ENCODE measurements at regions not wholly inside any gene's neighbourhood (a gene's known extent, or its start where the extent isn't known, plus 50 kb on each side); places are given as distances from the start of the nearest gene placed in this dataset.

GRCh38 chr15:94587113-94587512, 355.8 kb downstream of the MCTP2 start:
- Histone ChIP-seq H3K27ac (no peak overlapping the region), H3K36me3 (no peaks in the 10 kb centered on the region)

GRCh38 chr15:94588993-94589392, 357.6 kb downstream of the MCTP2 start:
- no peaks in the 10 kb centered on the region for H3K27me3 ChIP-seq
- TF ChIP-seq CTCF (IDR thresholded peaks at IDR 0.05) (no peak), POLR2A (IDR thresholded peaks at IDR 0.05) (no peak), POLR2AphosphoS5 (IDR thresholded peaks at IDR 0.05) (no peak), EP300 (IDR thresholded peaks at IDR 0.05) (no peak)
- no peaks in the 10 kb centered on the region for H3K36me3 ChIP-seq
- DNase-seq: no peak
- WGBS, 2 donors: 82 to 84% methylated on average over 4 of the region's 4 CpGs
- H3K27ac ChIP-seq: no peak overlapping the region
- intact Hi-C loops (cut with DNase I): no loop called here
- H3K4me1 ChIP-seq: no peaks in the 10 kb centered on the region
- no peaks in the 10 kb centered on the region for H3K9me3 ChIP-seq
- no peak overlapping the region for H3K4me3 ChIP-seq

More at GRCh38 chr15:94587113-94587512, 355.8 kb downstream of the MCTP2 start:
- Histone ChIP-seq H3K4me1 (no peaks in the 10 kb centered on the region), H3K4me3 (no peak overlapping the region), H3K27me3 (no peaks in the 10 kb centered on the region), H3K9me3 (no peaks in the 10 kb centered on the region)
- intact Hi-C loops (cut with DNase I): no loop called here
- DNase-seq: no peak
- no peak for TF ChIP-seq POLR2AphosphoS5 (IDR thresholded peaks at IDR 0.05)
- TF ChIP-seq EP300 (IDR thresholded peaks at IDR 0.05): no peak
- TF ChIP-seq POLR2A (IDR thresholded peaks at IDR 0.05): no peak
- TF ChIP-seq CTCF (IDR thresholded peaks at IDR 0.05): no peak
- 69 to 75% methylated on average over 2 of the region's 2 CpGs for WGBS, 2 donors

- Histone ChIP-seq H3K4me3 (no peak overlapping the region), H3K27ac (no peak overlapping the region), H3K9me3 (no peaks in the 10 kb centered on the region), H3K36me3 (no peaks in the 10 kb centered on the region), H3K4me1 (no peaks in the 10 kb centered on the region), H3K27me3 (no peaks in the 10 kb centered on the region)
- DNase-seq: no peak
- TF ChIP-seq CTCF (IDR thresholded peaks at IDR 0.05) (no peak), POLR2AphosphoS5 (IDR thresholded peaks at IDR 0.05) (no peak), EP300 (IDR thresholded peaks at IDR 0.05) (no peak), POLR2A (IDR thresholded peaks at IDR 0.05) (no peak)
- intact Hi-C loops (cut with DNase I): no loop called here
Observed at GRCh38 chr15:94592495-94592894, 361.1 kb downstream of the MCTP2 start.

- Histone ChIP-seq H3K36me3 (no peaks in the 10 kb centered on the region), H3K27me3 (no peaks in the 10 kb centered on the region), H3K9me3 (no peaks in the 10 kb centered on the region), H3K4me1 (no peaks in the 10 kb centered on the region), H3K27ac (no peak overlapping the region), H3K4me3 (no peak overlapping the region)
- TF ChIP-seq CTCF (IDR thresholded peaks at IDR 0.05) (no peak), POLR2A (IDR thresholded peaks at IDR 0.05) (no peak), EP300 (IDR thresholded peaks at IDR 0.05) (no peak), POLR2AphosphoS5 (IDR thresholded peaks at IDR 0.05) (no peak)
- no peak for DNase-seq
- WGBS, 2 donors: 78 to 95% methylated on average over 1 of the region's 1 CpG
- intact Hi-C loops (cut with DNase I): no loop called here
Observed at GRCh38 chr15:94596707-94597106, 365.3 kb downstream of the MCTP2 start.

GRCh38 chr15:94600505-94600904, 369.1 kb downstream of the MCTP2 start:
- Histone ChIP-seq H3K4me3 (no peak overlapping the region), H3K27me3 (no peaks in the 10 kb centered on the region), H3K4me1 (peaks cover 0 to 9% (median 0%) of the 10 kb centered on the region in 4 donors), H3K9me3 (no peaks in the 10 kb centered on the region), H3K27ac (no peak overlapping the region), H3K36me3 (no peaks in the 10 kb centered on the region)
- intact Hi-C loops (cut with DNase I): no loop called here
- DNase-seq: no peak
- 79 to 85% methylated on average over 8 of the region's 8 CpGs for WGBS, 2 donors
- TF ChIP-seq POLR2A (IDR thresholded peaks at IDR 0.05): no peak
